ENCODE measurements at regions not wholly inside any gene's neighbourhood (a gene's known extent, or its start where the extent isn't known, plus 50 kb on each side); places are given as distances from the start of the nearest gene placed in this dataset.

DNA sequence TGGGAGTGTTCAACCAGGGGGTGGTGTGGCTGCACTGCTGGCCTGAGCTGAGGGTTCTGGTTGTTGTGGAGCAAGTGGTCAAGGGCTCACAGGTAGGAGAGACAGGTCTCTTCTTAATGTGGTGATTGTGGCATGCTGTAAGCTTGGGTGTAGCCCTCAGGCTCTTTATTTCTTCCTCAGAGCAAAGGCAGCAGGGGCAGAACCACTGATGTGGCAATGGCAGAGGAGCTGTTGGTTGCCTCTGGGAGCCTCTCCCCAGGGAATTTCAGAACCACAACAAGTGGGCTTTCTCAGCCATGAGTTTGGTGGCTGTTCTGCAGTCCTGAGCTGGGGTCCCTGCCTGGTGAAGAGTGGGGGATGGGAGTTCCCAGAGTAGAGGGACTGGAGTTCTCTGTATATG, 1017.2 kb downstream of the SH3BGRL start:
- Histone ChIP-seq H3K9me3 (ENCODE audit: low read depth) (no peaks in the 10 kb centered on the region), H3K4me1 (ENCODE audit: low read depth) (no peaks in the 10 kb centered on the region), H3K27me3 (no peaks in the 10 kb centered on the region), H3K4me3 (no peak overlapping the region), H3K27ac (no peak overlapping the region), H3K36me3 (no peaks in the 10 kb centered on the region)
- TF ChIP-seq, protein P1, sequence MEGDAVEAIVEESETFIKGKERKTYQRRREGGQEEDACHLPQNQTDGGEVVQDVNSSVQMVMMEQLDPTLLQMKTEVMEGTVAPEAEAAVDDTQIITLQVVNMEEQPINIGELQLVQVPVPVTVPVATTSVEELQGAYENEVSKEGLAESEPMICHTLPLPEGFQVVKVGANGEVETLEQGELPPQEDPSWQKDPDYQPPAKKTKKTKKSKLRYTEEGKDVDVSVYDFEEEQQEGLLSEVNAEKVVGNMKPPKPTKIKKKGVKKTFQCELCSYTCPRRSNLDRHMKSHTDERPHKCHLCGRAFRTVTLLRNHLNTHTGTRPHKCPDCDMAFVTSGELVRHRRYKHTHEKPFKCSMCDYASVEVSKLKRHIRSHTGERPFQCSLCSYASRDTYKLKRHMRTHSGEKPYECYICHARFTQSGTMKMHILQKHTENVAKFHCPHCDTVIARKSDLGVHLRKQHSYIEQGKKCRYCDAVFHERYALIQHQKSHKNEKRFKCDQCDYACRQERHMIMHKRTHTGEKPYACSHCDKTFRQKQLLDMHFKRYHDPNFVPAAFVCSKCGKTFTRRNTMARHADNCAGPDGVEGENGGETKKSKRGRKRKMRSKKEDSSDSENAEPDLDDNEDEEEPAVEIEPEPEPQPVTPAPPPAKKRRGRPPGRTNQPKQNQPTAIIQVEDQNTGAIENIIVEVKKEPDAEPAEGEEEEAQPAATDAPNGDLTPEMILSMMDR (IDR thresholded peaks at IDR 0.05; ENCODE audit: low read depth, low read length), result no peak
- DNase-seq (ENCODE audit: low read depth in 1 of 2, low spot score in 1 of 2), result no peak

DNA sequence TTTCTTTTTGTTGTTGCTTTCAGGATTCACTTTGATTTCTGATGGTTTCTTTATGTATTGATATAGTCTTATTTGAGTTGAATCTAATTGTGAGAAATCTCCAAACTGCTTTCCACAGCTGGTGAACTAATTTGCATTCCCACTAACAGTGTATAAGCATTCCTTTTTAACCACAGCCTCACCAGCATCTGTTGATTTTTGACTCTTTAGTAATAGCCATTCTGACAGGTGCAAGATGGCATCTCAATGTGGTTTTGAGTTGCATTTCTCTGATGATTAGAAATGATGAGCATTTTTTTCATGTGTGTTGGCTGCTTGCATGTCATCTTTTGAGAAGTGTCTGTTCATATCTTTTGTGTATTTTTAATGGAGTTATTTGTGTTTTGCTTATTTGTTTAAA, 1023.1 kb downstream of the SH3BGRL start:
- Histone ChIP-seq H3K4me3 (no peak overlapping the region), H3K36me3 (no peaks in the 10 kb centered on the region), H3K27me3 (no peaks in the 10 kb centered on the region), H3K27ac (no peak overlapping the region), H3K9me3 (ENCODE audit: low read depth) (no peaks in the 10 kb centered on the region), H3K4me1 (ENCODE audit: low read depth) (no peaks in the 10 kb centered on the region)
- TF ChIP-seq, protein P1 (IDR thresholded peaks at IDR 0.05; ENCODE audit: low read depth, low read length), result no peak
- no peak for DNase-seq (ENCODE audit: low read depth in 1 of 2, low spot score in 1 of 2)

GRCh38 chrX:82230013-82230412, 1028.1 kb downstream of the SH3BGRL start:
- no peaks in the 10 kb centered on the region for H3K36me3 ChIP-seq
- H3K27ac ChIP-seq, result no peak overlapping the region
- H3K9me3 ChIP-seq (ENCODE audit: low read depth), result no peaks in the 10 kb centered on the region
- TF ChIP-seq, protein P1 (IDR thresholded peaks at IDR 0.05; ENCODE audit: low read depth, low read length), result no peak
- DNase-seq (ENCODE audit: low read depth in 1 of 2, low spot score in 1 of 2), result no peak
- no peaks in the 10 kb centered on the region for H3K4me1 ChIP-seq (ENCODE audit: low read depth)
- H3K27me3 ChIP-seq, result no peaks in the 10 kb centered on the region
- H3K4me3 ChIP-seq, result no peak overlapping the region

DNA sequence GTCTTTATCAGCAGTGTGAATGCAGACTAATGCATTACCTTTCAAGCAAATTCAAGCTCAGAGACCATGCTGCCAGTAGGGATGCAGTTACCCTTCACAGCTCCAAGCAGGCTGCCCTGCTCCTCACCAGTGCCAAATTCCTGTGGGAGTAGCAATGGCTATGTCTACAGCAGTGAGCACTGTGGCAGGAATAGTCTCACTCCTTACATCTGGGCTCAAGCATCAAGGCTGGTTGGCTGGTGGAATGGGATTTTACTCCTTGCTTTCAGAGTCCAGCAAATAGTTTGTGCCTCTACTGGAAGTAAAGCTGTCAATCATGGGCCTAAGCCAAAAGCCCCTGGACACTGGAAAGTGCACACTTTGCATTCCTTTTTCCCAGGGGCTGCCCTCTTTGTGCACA, 1030.8 kb downstream of the SH3BGRL start:
- H3K9me3 ChIP-seq (ENCODE audit: low read depth), result no peaks in the 10 kb centered on the region
- no peaks in the 10 kb centered on the region for H3K4me1 ChIP-seq (ENCODE audit: low read depth)
- H3K27me3 ChIP-seq, result no peaks in the 10 kb centered on the region
- no peak overlapping the region for H3K4me3 ChIP-seq
- no peak overlapping the region for H3K27ac ChIP-seq
- H3K36me3 ChIP-seq, result no peaks in the 10 kb centered on the region
- no peak for DNase-seq (ENCODE audit: low read depth in 1 of 2, low spot score in 1 of 2)
- TF ChIP-seq, protein P1 (IDR thresholded peaks at IDR 0.05; ENCODE audit: low read depth, low read length), result no peak

GRCh38 chrX:82237328-82237727, 1035.4 kb downstream of the SH3BGRL start:
- no peaks in the 10 kb centered on the region for H3K27me3 ChIP-seq
- H3K9me3 ChIP-seq (ENCODE audit: low read depth), result no peaks in the 10 kb centered on the region
- TF ChIP-seq, protein P1 (IDR thresholded peaks at IDR 0.05; ENCODE audit: low read depth, low read length), result no peak
- DNase-seq (ENCODE audit: low read depth in 1 of 2, low spot score in 1 of 2), result no peak
- no peaks in the 10 kb centered on the region for H3K36me3 ChIP-seq
- H3K4me3 ChIP-seq, result no peak overlapping the region
- no peak overlapping the region for H3K27ac ChIP-seq
- H3K4me1 ChIP-seq (ENCODE audit: low read depth), result no peaks in the 10 kb centered on the region

All from cardiac muscle cell (in vitro differentiated cells and primary cell).